Renal cortical epithelial cell (primary cell): ENCODE measurements at regions not wholly inside any gene's neighbourhood (a gene's known extent, or its start where the extent isn't known, plus 50 kb on each side); places are given as distances from the start of the nearest gene placed in this dataset.
"Not testable (repeated sequence)": the region's sequence is repeated elsewhere in the genome, so short reads cannot be mapped to it uniquely, and the experiment has no call there.

Experiments used
- DNase-seq: peaks from one replicate; pipeline ENCODE4 v3.0.0-alpha.2; 2011; ENCODE audit warnings: low read depth

DNA sequence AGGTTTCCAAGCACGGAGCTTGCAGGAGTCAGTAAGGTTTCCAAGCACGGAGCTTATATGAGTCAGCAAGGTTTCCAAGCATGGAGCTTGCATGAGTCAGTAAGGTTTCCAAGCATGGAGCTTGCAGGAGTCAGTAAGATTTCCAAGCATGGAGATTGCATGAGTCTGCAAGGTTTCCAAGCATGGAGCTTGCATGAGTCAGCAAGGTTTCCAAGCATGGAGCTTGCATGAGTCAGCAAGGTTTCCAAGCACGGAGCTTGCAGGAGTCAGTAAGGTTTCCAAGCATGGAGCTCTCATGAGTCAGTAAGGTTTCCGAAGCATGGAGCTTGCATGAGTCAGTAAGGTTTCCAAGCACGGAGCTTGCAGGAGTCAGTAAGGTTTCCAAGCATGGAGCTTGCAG is 153.7 kb upstream of the TMEM132C start:
- not testable (repeated sequence) for DNase-seq

DNA sequence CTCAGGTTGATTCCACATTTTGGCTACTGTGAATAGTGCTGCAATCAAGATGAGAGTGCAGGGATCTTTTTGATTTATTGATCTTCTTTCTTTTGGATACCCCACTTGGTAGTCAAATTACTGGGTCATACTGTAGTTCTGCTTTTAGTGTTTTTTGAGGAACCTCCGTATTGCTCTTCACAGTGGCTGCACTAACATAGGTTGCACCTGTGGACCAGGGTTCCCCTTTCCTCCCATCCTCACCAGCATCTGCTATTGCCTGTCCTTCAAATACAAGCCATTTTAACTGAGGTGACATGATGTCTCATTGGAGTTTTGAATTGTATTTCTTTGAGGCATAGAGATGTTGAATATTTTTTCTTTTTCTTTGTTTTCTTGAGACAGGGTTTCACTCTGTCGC is 152.5 kb upstream of the TMEM132C start:
- no peak for DNase-seq

DNA sequence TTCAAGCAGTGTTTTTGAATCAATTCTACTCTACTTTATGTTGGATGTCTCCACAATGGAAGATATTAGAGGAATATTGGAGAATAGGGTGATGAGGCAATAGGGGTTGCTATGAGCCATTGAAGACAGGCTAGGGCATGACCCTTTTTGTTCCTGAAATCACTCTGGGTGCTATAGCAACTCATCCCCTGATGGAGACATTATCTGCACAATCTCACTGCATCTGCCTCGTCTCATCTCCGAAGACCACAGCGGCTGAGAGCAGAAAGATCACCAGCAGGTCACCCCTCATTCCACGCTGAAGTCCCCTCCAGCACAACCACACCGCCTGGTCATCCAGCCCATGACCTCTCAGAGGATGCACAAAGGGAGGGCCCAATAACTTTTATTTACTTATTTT is 150.4 kb upstream of the TMEM132C start:
- no peak for DNase-seq

DNA sequence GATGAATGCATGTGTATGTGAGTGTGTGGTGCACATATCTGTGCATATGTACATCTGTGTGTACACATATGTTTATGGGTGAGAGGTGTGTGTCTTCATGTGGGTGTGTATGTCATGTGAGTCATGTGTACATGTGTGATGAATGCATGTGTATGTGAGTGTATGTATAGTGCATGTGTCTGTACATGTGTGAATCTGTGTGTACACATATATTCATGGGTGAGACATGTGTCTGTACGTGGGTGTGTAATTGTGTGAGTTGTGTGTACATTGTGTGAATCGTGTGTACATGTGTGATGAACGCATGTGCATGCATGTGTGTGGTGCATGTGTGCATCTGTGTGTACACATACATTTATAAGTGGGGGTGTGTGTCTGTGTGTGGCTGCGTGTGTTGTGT is 146.9 kb upstream of the TMEM132C start:
- DNase-seq: no peak

DNA sequence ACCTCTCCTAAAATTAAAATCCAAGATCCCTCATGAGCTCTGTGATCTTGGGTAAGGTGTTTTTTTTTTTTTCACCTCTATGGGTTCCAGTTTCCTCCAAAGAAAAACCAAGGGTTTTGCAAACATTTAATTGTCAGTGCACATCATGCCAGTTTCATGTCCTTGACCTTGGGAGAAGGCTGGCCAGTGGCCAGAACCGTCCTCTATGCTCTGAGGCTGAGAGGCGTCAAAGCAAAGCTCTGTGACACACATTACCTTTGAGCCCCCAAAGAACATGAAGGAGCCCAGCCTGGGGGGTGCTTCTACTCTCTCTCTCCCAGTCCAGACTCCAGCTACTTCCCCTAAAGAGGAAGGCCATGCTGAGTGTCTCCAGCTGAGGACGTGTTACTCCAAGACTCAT is 145.5 kb upstream of the TMEM132C start:
- no peak for DNase-seq

DNA sequence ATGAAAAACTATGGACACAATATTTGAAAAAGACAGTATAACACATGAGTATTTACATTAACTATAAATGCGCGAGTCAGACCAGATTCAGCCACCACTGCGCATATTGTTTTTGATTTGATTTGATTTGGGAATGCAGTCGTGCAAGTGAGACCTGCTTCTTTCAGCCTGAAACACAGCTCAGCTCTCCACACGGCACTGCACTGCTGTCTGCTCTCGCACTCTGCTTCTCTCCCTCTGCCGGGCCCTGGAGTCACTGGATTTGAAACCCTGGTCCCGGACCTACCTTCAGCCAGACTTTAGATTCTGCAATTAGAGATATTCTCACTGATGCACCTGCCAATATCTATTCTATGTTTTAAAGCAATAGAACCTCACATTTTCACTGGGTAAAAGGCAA is 143.9 kb upstream of the TMEM132C start:
- DNase-seq: no peak

DNA sequence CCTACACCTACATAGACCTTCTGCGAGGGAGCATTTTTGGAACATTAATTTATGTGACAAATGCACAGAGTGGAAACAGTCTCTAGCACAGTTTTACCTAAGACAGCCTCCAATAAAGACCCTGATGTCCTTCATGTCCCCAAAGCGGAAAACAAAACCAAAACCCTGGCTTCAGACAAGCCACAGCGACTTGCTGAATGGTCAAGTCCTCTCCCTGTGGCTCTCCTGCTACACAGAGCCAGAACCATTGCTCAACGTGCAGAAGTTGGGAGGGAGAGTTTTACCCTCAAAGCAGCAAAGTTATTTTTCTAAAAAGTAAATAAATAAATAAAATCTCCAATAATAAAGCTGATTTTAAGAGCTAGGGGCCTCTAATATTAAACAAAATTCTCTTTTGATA is 135.0 kb upstream of the TMEM132C start:
- DNase-seq: no peak

DNA sequence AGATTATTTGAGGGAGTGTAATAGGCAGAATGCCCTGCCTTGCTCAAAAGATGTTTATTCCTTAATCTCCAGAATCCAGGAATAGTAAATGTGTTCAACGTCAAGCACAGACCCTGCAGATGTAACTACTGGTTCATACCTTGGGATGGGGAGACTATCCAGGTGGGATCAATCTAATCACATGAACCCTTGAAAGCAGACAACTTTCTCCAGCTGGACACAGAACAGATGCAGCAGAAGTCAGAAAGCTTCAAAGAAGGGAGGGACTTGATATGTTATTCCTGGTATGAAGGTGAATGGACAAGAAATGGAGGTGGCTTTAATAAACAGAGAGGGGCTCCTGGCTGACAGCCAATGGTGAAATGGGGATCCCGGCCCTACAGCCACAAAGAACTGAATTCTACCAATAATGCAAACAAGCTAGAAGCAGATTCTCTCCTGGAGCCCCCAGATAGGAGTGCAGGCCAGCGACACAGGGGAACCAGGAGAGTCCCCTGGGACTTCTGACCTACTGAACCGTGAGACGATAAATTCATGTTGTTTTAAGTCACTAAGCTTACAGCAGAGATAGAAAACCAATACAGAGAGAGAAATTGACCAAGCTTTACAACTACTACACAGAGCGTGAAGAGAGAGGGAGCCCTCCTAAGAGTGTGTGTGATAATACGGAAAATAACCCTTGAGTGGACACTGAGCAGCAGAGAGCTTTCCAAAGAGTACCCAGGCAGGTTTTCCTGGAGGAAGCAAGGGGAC is 133.5 kb upstream of the TMEM132C start:
- DNase-seq: no peak

DNA sequence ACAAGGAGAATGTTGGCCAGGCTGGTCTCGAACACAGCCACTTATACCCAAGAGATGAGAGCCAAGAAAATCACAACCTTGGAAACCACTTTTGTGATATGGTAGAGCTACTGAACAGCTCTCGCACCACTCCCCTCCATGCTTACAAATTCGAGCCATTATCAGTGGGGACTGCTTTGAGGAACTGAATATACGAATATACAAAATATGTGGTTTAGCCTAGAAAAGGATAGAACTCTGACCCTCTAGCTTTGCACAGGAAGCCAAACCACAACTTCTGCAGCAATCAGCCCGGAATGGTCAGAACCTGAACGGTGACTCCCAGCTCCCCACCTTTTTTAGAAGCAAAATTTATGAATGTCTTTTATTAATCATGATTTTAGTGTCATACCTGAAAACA is 129.8 kb upstream of the TMEM132C start:
- no peak for DNase-seq

DNA sequence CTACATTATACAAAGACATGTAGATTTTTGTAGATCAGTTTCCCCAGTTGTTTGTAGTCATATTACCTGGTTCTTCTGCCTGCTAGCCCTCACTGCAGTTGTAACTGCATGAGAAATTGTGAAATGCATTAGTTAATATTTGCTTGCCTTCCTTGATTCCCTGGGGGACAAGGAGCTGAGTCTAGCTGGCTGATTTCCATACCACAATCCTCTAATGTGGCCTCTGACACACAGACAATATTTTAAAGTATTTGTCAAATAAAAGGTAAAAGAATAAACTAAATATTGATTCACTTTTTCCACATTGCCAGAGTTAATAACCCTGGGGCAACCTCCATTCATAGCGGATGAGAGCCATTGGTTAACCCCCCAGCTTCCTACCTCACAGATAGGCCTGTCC is 128.8 kb upstream of the TMEM132C start:
- no peak for DNase-seq

DNA sequence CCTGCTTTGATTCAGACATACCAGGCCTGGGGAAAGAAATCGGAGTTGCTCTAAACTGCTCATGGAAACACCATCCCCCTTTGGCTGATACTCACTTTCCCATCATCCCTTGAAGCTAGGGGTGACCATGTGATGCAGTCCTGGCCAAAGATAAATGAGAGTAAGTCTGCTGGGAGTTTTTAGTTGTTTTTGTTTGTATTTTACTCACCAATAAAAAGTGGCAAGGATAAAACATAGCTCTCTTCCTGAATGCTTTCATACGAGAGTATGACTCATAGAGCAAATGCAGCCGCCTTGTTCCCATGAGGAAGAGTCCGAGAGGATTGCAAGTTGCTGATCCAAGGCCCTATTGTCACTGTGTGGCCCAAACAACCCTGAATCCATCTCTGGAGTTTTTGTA is 126.4 kb upstream of the TMEM132C start:
- DNase-seq: no peak

DNA sequence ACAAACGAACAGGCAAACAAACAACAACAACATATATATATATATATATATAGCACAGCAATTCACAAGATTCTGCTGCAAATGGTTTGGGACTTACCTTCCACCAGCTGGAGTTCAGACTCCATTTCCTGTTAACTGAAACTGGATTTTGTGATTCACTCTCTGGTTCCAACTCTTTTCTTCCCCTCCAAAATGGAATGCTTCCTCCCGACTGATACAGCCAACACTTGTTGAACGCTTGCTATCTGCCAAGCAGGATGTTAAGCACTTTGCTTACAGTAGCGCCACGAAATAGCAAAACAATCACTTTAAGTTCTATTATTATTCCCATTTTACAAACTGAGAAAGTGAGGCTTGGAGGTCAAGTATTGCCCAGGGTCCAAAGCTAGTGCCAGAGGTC is 116.0 kb upstream of the TMEM132C start:
- DNase-seq: no peak

DNA sequence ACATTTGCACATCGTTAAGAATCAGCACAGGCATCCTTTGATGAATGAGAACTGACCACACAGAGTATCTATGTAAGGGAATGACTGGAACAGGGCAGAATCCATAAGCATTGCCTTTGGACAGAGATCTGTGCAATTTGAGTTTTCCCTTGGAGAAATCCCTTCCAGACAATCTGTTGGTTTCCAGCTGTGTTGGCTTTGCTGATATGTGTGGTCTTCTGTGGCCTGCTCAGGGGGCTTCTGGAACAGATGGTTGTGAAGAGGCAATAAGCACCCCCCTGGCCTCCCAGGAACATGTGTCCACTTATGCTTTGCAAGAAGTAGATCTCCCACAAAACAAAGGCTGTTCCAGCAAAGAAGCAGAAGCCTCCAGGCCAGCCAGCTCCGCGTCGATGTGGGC is 111.4 kb upstream of the TMEM132C start:
- no peak for DNase-seq

DNA sequence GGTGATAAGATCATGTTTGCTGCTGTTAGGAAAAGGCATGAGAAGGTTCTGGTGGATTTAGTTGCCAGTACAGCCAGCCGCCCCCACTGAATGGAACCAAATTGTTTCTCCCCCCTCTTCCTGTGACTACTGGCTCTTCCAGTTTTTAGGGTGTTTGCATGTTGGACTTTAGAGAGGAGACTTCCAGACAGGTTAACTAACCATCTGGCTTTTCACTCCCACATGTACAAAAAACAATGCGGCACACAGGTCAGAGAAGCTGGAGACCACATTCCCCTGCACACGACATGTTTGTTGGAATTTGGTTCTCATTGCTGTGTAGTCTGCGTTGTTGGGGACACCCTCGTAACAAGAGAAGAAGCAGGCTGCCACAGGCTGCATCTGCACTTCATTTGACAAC is 103.9 kb upstream of the TMEM132C start:
- no peak for DNase-seq

DNA sequence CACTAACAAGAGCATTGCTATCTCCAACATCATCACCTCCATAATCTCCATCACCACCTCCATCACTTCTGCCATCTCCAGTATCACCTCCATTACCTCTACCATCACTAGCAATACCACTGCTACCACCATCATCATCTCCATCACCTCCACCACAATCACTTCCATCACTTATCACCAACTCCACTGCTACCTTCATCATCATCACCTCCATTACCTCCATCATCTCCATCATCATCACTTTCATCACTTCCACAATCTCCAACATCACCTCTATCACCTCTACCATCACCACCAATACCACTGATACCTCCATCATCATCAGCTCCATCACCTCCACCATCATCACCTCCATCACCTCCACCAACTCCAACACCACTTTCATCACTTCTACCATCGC is 102.4 kb upstream of the TMEM132C start:
- no peak for DNase-seq

DNA sequence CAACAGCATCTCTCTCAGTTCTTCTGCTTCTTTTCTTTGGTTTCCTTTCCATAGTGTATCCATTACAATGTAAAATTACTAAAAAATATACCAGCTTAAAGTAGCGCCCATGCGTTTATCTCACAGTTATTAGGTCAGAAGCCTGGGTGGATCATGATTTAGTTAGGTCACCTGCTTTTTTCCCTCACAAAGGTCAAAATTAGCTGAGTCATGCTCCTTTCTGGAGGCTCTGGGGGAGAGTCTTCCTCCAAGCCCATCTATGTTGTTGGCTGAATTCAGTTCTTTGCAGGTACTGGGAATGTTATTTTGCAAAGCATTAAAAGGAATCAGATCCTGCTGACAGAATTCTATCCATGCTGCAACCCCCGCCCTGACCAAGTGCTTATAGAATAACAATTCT is 101.6 kb upstream of the TMEM132C start:
- DNase-seq: no peak

DNA sequence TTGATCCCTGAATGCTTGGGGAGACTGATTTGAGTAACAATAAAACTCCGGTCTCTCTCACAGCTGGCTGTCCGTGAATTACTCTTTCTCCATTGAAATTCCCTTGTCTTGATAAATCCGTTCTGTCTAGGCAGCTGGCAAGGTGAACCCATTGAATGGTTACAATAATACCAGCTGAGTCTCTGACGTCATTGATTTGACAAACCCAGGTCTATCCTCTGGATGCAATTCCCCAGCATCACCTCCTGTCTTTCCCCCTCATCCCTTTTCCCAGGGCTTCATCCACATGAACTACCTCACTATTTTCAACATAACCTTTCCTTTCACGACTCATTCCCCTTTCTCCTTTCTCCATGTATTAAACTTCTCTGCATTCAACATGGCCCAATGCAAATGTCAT is 98.7 kb upstream of the TMEM132C start:
- no peak for DNase-seq

DNA sequence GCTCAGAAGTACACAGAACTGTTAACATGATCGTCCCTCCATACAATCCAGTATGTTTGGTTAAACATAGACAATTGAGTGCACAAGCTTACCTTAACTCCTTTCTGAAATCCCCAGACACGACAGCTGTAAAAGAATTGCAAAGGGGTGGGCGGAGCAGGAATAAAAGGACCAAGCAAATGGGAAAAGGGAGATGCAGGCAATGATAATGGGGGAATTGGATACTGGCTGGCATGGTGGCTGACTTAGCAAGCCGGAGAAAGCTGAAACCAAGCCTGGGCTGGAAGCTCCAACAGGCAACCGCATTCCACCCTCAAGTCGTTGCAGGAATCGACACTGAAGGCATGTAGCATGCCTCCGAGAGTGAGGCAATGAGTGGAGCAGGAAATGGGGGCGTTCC is 96.8 kb upstream of the TMEM132C start:
- no peak for DNase-seq

DNA sequence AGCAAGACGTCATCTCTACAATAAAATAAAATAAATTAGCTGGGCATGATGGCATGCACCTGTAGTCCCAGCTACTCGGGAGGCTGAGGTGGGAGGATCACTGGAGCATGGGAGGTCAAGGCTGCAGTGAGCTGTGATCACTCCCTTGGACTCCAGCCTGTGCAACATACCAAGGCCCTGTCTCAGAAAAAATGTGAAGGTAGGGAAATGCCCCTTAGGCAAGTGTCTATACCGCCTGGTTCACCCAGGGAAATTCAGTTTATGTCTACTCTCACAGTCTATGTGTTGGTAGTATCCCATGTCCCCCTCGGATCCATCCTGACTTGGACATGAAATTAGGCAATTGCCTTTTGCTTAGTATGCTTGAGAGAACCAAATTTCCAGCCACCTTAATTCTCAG is 88.4 kb upstream of the TMEM132C start:
- DNase-seq: peak; percentile 13

DNA sequence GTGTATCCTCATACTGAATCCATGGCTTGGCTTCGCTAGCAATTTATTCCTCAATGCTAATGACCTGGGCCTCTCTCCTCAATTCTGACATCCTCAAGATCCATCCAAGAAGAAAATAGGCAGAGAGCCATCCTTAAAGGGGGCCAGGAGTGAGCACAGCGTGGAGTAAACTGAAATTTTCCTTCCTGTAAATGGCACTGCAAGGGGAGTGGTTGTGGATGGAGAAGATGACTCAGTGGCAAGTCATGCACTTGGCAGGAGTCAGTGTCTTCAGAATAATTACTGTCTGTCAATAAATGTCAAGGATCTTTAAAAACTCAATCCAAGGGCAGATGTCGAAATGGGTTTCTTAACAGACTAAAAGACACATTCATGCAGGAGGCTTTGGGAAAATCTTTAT is 88.0 kb upstream of the TMEM132C start:
- peak; percentile 75 for DNase-seq

DNA sequence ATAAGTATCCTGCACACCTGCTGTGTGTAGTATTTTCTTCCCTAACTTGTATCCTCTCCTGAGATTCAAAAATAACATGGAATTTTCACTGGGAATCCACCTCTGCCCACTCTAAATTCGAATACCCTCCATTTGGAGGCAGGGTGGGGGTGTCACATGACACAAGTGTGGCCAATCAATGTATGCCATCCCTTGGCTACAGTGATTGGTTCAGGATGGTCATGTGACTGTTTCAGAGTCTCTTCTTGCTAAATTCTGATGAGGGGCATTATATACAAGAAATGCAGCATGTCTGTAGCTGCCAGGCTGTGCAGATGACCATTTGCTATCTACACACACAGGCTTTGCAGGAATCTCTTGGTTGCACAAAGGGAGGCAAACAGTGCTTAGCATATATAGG is 86.8 kb upstream of the TMEM132C start:
- no peak for DNase-seq

DNA sequence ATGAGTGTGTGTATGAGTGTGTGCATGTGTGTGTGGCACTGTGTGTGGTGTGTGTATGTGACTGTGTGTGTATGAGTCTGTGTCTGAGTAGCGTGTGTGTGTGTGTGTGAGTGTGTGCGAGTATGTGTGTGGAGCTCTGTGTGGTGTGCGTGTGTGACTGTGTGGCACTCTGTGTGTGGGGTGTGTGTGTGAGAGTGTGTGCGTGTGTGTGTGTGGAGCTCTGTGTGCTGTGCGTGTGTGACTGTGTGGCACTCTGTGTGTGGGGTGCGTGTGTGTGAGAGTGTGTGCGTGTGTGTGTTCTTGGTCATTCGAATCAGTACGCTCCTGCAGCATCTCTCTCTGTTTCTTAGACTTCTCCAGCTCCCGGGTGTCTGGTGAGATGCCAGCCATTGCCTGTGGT is 76.9 kb upstream of the TMEM132C start:
- no peak for DNase-seq

DNA sequence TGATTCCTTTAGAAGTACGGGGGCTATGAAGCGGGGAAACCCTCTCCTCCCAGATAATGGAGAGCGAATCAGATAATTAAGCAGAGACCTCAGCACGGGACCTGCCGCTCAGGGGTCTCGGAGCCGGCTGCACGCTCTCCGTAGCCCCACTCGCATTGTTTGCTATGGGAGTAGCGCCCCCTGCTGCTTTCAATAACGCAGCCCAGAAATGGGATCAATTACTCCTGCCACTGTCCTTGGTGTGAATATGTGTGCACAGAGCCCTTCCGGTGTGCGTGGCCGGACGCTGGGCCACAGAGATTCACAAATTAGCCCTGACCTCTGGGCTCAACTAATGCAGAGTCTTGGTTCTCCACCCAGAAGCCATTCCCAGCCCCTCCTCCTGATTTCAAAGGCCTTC is 76.4 kb upstream of the TMEM132C start:
- DNase-seq: no peak

DNA sequence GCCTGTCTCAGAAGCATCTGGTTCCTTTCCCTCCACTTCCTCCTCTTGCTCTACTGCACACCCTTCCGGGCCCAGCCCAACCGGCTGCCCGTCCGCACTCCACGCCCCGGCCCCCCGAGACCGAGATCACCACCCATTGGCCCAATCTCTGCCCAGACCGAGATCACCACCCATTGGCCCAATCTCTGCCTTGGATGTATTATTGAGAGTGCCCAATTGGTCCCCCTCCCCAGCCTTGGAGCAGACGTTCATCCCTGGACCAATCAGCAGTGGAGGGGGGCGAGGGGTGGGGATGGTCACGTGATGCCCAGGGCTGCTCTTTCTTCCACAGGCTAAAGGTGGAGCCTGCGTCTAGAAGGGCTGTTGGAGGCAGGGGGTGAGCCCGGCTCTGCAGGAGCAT is 75.6 kb upstream of the TMEM132C start:
- no peak for DNase-seq

DNA sequence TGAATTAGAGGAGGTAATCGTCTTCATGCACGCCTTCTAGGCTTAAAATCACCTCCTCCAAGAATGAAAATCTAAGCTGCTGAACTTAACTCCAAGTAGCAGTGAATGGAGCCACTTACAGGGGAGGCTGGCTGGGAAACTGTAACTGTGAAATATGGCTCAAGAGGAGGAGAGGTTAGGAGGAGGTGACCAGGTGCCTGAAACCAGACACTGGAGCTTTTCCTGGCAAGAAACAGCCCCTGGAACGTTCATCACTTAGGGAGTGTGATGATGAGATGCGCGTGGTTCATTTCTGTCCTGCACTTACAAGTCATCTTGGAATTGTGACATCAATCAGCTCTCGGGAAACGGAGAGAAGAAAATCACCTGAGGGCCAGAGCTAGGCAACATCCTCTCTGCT is 62.3 kb upstream of the TMEM132C start:
- no peak for DNase-seq
